ENCODE measurements at regions not wholly inside any gene's neighbourhood (a gene's known extent, or its start where the extent isn't known, plus 50 kb on each side); places are given as distances from the start of the nearest gene placed in this dataset.

GRCh38 chr12:11959117-11959823 lies 111.5 kb upstream of the BCL2L14 start:
- TF ChIP-seq ELF1 (IDR thresholded peaks at IDR 0.05; ENCODE audit: borderline replicate concordance, low read depth) (no peak), SIN3A (IDR thresholded peaks at IDR 0.05; ENCODE audit: low read depth) (no peak), CTCF (IDR thresholded peaks at IDR 0.05 in 2 of 3, conservative IDR thresholded peaks at IDR 0.05 in 1 of 3; ENCODE audit: borderline replicate concordance in 1 of 3, insufficient read depth in 1 of 3, low read depth in 2 of 3, low read length in 2 of 3) (no peak), CEBPB (IDR thresholded peaks at IDR 0.05; ENCODE audit: low read depth) (no peak), POLR2A (IDR thresholded peaks at IDR 0.05; ENCODE audit: borderline replicate concordance, extremely low read depth, insufficient read depth, insufficient read length) (no peak), EZH2phosphoT487 (IDR thresholded peaks at IDR 0.05; ENCODE audit: borderline replicate concordance) (no peak)
